PFSK-1 (cell line): ENCODE measurements at regions not wholly inside any gene's neighbourhood (a gene's known extent, or its start where the extent isn't known, plus 50 kb on each side); places are given as distances from the start of the nearest gene placed in this dataset.

ENCODE experiments used
- POLR2AphosphoS5 ChIP-seq: IDR thresholded peaks from 2 replicates; pipeline ENCODE4 v1.6.1; 2012; ENCODE audit warnings: low read depth, mild to moderate bottlenecking, control low read depth, low read length, moderate library complexity
- SIN3A ChIP-seq: IDR thresholded peaks from 2 replicates; pipeline ENCODE4 v1.6.1; 2012; ENCODE audit warnings: mild to moderate bottlenecking, low read length, moderate library complexity, borderline replicate concordance; ENCODE audit not compliant: insufficient read depth
- TF ChIP-seq, protein P1 (sequence below), 2 experiments: IDR thresholded peaks; 2 replicates each; pipeline versions ENCODE4 v1.6.1 to v1.8.0; 2011 to 2012; ENCODE audit warnings: low read depth in 2 of 2, low read length in 2 of 2, control low read depth in 1 of 2, inconsistent platforms in 1 of 2, mild to moderate bottlenecking in 1 of 2, moderate library complexity in 1 of 2; ENCODE audit not compliant: insufficient read depth in 1 of 2

GRCh38 chr10:130424418-130424817, 288.2 kb downstream of the GLRX3 start:
- TF ChIP-seq SIN3A, result no peak
- no peak for TF ChIP-seq POLR2AphosphoS5
- TF ChIP-seq, protein P1, sequence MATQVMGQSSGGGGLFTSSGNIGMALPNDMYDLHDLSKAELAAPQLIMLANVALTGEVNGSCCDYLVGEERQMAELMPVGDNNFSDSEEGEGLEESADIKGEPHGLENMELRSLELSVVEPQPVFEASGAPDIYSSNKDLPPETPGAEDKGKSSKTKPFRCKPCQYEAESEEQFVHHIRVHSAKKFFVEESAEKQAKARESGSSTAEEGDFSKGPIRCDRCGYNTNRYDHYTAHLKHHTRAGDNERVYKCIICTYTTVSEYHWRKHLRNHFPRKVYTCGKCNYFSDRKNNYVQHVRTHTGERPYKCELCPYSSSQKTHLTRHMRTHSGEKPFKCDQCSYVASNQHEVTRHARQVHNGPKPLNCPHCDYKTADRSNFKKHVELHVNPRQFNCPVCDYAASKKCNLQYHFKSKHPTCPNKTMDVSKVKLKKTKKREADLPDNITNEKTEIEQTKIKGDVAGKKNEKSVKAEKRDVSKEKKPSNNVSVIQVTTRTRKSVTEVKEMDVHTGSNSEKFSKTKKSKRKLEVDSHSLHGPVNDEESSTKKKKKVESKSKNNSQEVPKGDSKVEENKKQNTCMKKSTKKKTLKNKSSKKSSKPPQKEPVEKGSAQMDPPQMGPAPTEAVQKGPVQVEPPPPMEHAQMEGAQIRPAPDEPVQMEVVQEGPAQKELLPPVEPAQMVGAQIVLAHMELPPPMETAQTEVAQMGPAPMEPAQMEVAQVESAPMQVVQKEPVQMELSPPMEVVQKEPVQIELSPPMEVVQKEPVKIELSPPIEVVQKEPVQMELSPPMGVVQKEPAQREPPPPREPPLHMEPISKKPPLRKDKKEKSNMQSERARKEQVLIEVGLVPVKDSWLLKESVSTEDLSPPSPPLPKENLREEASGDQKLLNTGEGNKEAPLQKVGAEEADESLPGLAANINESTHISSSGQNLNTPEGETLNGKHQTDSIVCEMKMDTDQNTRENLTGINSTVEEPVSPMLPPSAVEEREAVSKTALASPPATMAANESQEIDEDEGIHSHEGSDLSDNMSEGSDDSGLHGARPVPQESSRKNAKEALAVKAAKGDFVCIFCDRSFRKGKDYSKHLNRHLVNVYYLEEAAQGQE (IDR thresholded peaks at IDR 0.05; ENCODE audit: insufficient read depth in 1 of 2, low read depth in 2 of 2, low read length in 2 of 2), result no peak
